Activated CD4-positive, alpha-beta T cell treated with anti-CD3 and anti-CD28 coated beads, Interleukin-2, amount 50 U/mL, for 16 hours (primary cell): ENCODE measurements at regions not wholly inside any gene's neighbourhood (a gene's known extent, or its start where the extent isn't known, plus 50 kb on each side); places are given as distances from the start of the nearest gene placed in this dataset.

Source experiments
- DNase-seq: peaks from one replicate; pipeline ENCODE4 v3.0.0-alpha.2; 2020

DNA sequence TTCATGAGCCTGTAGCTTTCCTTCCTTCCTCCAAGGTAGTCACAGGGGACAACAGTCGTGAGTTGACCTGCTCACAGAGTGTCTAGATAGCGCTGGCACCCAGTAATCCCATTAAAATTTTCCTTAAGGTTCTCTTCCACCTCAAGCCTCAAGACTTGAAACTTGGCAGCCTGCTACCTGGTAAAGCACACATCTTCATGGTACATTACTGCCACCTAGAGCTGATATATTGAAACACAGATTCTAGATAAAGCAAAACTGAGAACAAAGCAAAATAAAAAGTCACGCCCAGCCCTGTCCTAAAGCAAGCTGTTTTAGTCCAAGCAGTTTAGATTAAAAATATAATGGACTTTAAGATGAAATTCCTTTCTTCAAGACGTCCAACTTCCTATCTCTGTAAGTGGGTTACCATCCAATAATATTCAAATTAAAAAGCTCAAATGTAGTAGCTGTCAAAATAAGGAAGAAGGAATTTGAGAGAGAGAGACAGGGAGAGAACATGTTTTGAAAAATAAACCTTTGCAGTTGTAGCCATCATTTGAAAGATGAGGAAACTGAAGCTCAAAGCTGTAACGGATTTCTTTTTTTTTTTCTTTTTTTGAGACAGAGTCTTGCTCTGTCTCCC, 50.7 kb upstream of the CD83 start:
- peak; percentile 67 for DNase-seq

DNA sequence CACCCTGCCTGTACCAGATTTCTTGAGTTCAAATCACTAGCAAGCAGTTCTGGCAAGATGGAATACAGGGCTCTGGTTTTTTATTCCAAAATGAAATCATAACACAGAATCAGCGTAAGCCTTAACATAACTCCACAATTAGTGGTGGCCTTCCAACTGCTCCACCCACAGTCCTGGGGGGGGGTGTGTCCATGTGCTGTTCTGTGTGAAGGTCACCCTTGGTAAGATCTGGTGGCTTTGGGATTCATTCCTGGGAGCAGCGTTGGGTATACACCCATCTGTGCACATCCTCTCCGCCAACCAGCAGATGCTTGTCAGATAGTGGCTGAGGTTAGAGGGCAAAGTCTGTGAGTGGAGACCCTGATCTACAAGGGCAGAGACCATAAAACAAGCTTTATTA, 49.9 kb upstream of the CD83 start:
- DNase-seq, result no peak
